HG02623 (cell line): ENCODE measurements at regions not wholly inside any gene's neighbourhood (a gene's known extent, or its start where the extent isn't known, plus 50 kb on each side); places are given as distances from the start of the nearest gene placed in this dataset.
"Not testable (repeated sequence)": the region's sequence is repeated elsewhere in the genome, so short reads cannot be mapped to it uniquely, and the experiment has no call there.

Experiments
- ATAC-seq: cut with Tn5 transposase; IDR thresholded peaks from one replicate; pipeline ENCODE4 v1.9.1; 2021; ENCODE audit warnings: moderate library complexity; ENCODE audit not compliant: unreplicated experiment

GRCh38 chr14:77985211-77985615 is 185.0 kb upstream of the NRXN3 start:
- no peak for ATAC-seq

GRCh38 chr14:77986773-77987172 is 183.4 kb upstream of the NRXN3 start:
- no peak for ATAC-seq

- no peak for ATAC-seq
Observed at GRCh38 chr14:77988096-77988870, 181.9 kb upstream of the NRXN3 start.

GRCh38 chr14:77988970-77989369 is 181.2 kb upstream of the NRXN3 start:
- no peak for ATAC-seq

GRCh38 chr14:77989441-77989991 is 180.7 kb upstream of the NRXN3 start:
- ATAC-seq = no peak

- no peak for ATAC-seq
Observed at GRCh38 chr14:77990337-77990736, 179.8 kb upstream of the NRXN3 start.

GRCh38 chr14:77991128-77991772 is 178.9 kb upstream of the NRXN3 start:
- ATAC-seq = no peak

GRCh38 chr14:78005325-78005724 is 164.8 kb upstream of the NRXN3 start:
- no peak for ATAC-seq

- no peak for ATAC-seq
Observed at GRCh38 chr14:78007160-78007559, 163.0 kb upstream of the NRXN3 start.

GRCh38 chr14:78010688-78011087 is 159.5 kb upstream of the NRXN3 start:
- ATAC-seq = no peak

- not testable (repeated sequence) for ATAC-seq
Observed at GRCh38 chr14:78013911-78014310, 156.3 kb upstream of the NRXN3 start.

- no peak for ATAC-seq
Observed at GRCh38 chr14:78016532-78016931, 153.6 kb upstream of the NRXN3 start.

- ATAC-seq = no peak
Observed at GRCh38 chr14:78018283-78018682, 151.9 kb upstream of the NRXN3 start.

GRCh38 chr14:78022059-78022458 is 148.1 kb upstream of the NRXN3 start:
- peak; percentile 74 for ATAC-seq

GRCh38 chr14:78023112-78023511 is 147.1 kb upstream of the NRXN3 start:
- ATAC-seq = no peak

GRCh38 chr14:78028471-78028870 is 141.7 kb upstream of the NRXN3 start:
- ATAC-seq = no peak

- no peak for ATAC-seq
Observed at GRCh38 chr14:78029601-78030372, 140.4 kb upstream of the NRXN3 start.

GRCh38 chr14:78043349-78043748 is 126.8 kb upstream of the NRXN3 start:
- no peak for ATAC-seq

GRCh38 chr14:78048120-78048519 is 122.1 kb upstream of the NRXN3 start:
- ATAC-seq = no peak

GRCh38 chr14:78056890-78057289 is 113.3 kb upstream of the NRXN3 start:
- ATAC-seq = not testable (repeated sequence)

- no peak for ATAC-seq
Observed at GRCh38 chr14:78070344-78070743, 99.8 kb upstream of the NRXN3 start.
